ENCODE measurements at regions not wholly inside any gene's neighbourhood (a gene's known extent, or its start where the extent isn't known, plus 50 kb on each side); places are given as distances from the start of the nearest gene placed in this dataset.
"Not testable (repeated sequence)": the region's sequence is repeated elsewhere in the genome, so short reads cannot be mapped to it uniquely, and the experiment has no call there.

GRCh38 chr19:29882719-29883105 lies 59.3 kb upstream of the URI1 start:
- H3K9ac ChIP-seq (ENCODE audit: insufficient read length) = no peak overlapping the region
- no peak for DNase-seq (ENCODE audit: low read depth, low spot score)
- no peak overlapping the region for H3K27ac ChIP-seq
- H3K36me3 ChIP-seq (ENCODE audit: insufficient read depth, low read length) = no peaks in the 10 kb centered on the region
- H3K9me3 ChIP-seq (ENCODE audit: low read depth, low read length) = no peaks in the 10 kb centered on the region
- no peak for TF ChIP-seq POLR2AphosphoS5 (IDR thresholded peaks at IDR 0.05; ENCODE audit: borderline replicate concordance, low read depth, low read length)
- TF ChIP-seq FOXP2 (optimal IDR thresholded peaks at IDR 0.05; ENCODE audit: control extremely low read depth, extremely low read length, insufficient read depth) = no peak
- TF ChIP-seq EZH2 (IDR thresholded peaks at IDR 0.05) = no peak
- H3K4me3 ChIP-seq = no peak overlapping the region

GRCh38 chr19:29884044-29884443 lies 58.0 kb upstream of the URI1 start:
- Histone ChIP-seq H3K9me3 (ENCODE audit: low read depth, low read length) (no peaks in the 10 kb centered on the region), H3K4me3 (no peak overlapping the region), H3K27ac (no peak overlapping the region), H3K36me3 (ENCODE audit: insufficient read depth, low read length) (no peaks in the 10 kb centered on the region), H3K9ac (ENCODE audit: insufficient read length) (no peak overlapping the region)
- DNase-seq (ENCODE audit: low read depth, low spot score) = no peak
- TF ChIP-seq EZH2 (IDR thresholded peaks at IDR 0.05) (no peak), POLR2AphosphoS5 (IDR thresholded peaks at IDR 0.05; ENCODE audit: borderline replicate concordance, low read depth, low read length) (no peak), FOXP2 (optimal IDR thresholded peaks at IDR 0.05; ENCODE audit: control extremely low read depth, extremely low read length, insufficient read depth) (no peak)

GRCh38 chr19:29884466-29884865 lies 57.6 kb upstream of the URI1 start:
- no peak overlapping the region for H3K9ac ChIP-seq (ENCODE audit: insufficient read length)
- H3K27ac ChIP-seq = no peak overlapping the region
- no peaks in the 10 kb centered on the region for H3K9me3 ChIP-seq (ENCODE audit: low read depth, low read length)
- DNase-seq (ENCODE audit: low read depth, low spot score) = no peak
- H3K36me3 ChIP-seq (ENCODE audit: insufficient read depth, low read length) = no peaks in the 10 kb centered on the region
- no peak overlapping the region for H3K4me3 ChIP-seq
- TF ChIP-seq POLR2AphosphoS5 (IDR thresholded peaks at IDR 0.05; ENCODE audit: borderline replicate concordance, low read depth, low read length) (no peak), EZH2 (IDR thresholded peaks at IDR 0.05) (no peak), FOXP2 (optimal IDR thresholded peaks at IDR 0.05; ENCODE audit: control extremely low read depth, extremely low read length, insufficient read depth) (no peak)

- H3K4me3 ChIP-seq; H3K9ac ChIP-seq (ENCODE audit: insufficient read length); H3K9me3 ChIP-seq (ENCODE audit: low read depth, low read length); H3K27ac ChIP-seq; DNase-seq (ENCODE audit: low read depth, low spot score); H3K36me3 ChIP-seq (ENCODE audit: insufficient read depth, low read length): not testable (repeated sequence)
Measured at GRCh38 chr19:29886106-29886505, 55.9 kb upstream of the URI1 start.

- H3K36me3 ChIP-seq (ENCODE audit: insufficient read depth, low read length) = no peaks in the 10 kb centered on the region
- H3K27ac ChIP-seq = no peak overlapping the region
- H3K4me3 ChIP-seq = no peak overlapping the region
- no peaks in the 10 kb centered on the region for H3K9me3 ChIP-seq (ENCODE audit: low read depth, low read length)
- H3K9ac ChIP-seq (ENCODE audit: insufficient read length) = no peak overlapping the region
- TF ChIP-seq FOXP2 (optimal IDR thresholded peaks at IDR 0.05; ENCODE audit: control extremely low read depth, extremely low read length, insufficient read depth) (no peak), EZH2 (IDR thresholded peaks at IDR 0.05) (no peak), POLR2AphosphoS5 (IDR thresholded peaks at IDR 0.05; ENCODE audit: borderline replicate concordance, low read depth, low read length) (no peak)
- no peak for DNase-seq (ENCODE audit: low read depth, low spot score)
Measured at GRCh38 chr19:29886586-29886985, 55.5 kb upstream of the URI1 start.

- H3K9ac ChIP-seq (ENCODE audit: insufficient read length) = no peak overlapping the region
- DNase-seq (ENCODE audit: low read depth, low spot score) = no peak
- TF ChIP-seq POLR2AphosphoS5 (IDR thresholded peaks at IDR 0.05; ENCODE audit: borderline replicate concordance, low read depth, low read length) = no peak
- no peak for TF ChIP-seq FOXP2 (optimal IDR thresholded peaks at IDR 0.05; ENCODE audit: control extremely low read depth, extremely low read length, insufficient read depth)
- TF ChIP-seq EZH2 (IDR thresholded peaks at IDR 0.05) = no peak
Measured at GRCh38 chr19:29887442-29887855, 54.6 kb upstream of the URI1 start.

GRCh38 chr19:29888047-29888446 lies 54.0 kb upstream of the URI1 start:
- H3K9me3 ChIP-seq (ENCODE audit: low read depth, low read length); H3K27ac ChIP-seq; H3K9ac ChIP-seq (ENCODE audit: insufficient read length); H3K36me3 ChIP-seq (ENCODE audit: insufficient read depth, low read length); DNase-seq (ENCODE audit: low read depth, low spot score); H3K4me3 ChIP-seq: not testable (repeated sequence)

More at GRCh38 chr19:29887442-29887855, 54.6 kb upstream of the URI1 start:
- H3K9me3 ChIP-seq (ENCODE audit: low read depth, low read length) = no peaks in the 10 kb centered on the region
- H3K4me3 ChIP-seq = no peak overlapping the region
- no peak overlapping the region for H3K27ac ChIP-seq
- no peaks in the 10 kb centered on the region for H3K36me3 ChIP-seq (ENCODE audit: insufficient read depth, low read length)

- Histone ChIP-seq H3K4me3 (no peak overlapping the region), H3K36me3 (ENCODE audit: insufficient read depth, low read length) (no peaks in the 10 kb centered on the region), H3K27ac (no peak overlapping the region), H3K9me3 (ENCODE audit: low read depth, low read length) (no peaks in the 10 kb centered on the region), H3K9ac (ENCODE audit: insufficient read length) (no peak overlapping the region)
- TF ChIP-seq EZH2 (IDR thresholded peaks at IDR 0.05) = no peak
- TF ChIP-seq FOXP2 (optimal IDR thresholded peaks at IDR 0.05; ENCODE audit: control extremely low read depth, extremely low read length, insufficient read depth) = no peak
- TF ChIP-seq POLR2AphosphoS5 (IDR thresholded peaks at IDR 0.05; ENCODE audit: borderline replicate concordance, low read depth, low read length) = no peak
- no peak for DNase-seq (ENCODE audit: low read depth, low spot score)
Measured at GRCh38 chr19:29889702-29890101, 52.3 kb upstream of the URI1 start.

GRCh38 chr19:29890392-29890791 lies 51.6 kb upstream of the URI1 start:
- no peak overlapping the region for H3K4me3 ChIP-seq
- H3K27ac ChIP-seq = no peak overlapping the region
- DNase-seq (ENCODE audit: low read depth, low spot score) = no peak
- TF ChIP-seq POLR2AphosphoS5 (IDR thresholded peaks at IDR 0.05; ENCODE audit: borderline replicate concordance, low read depth, low read length) = no peak
- no peak for TF ChIP-seq FOXP2 (optimal IDR thresholded peaks at IDR 0.05; ENCODE audit: control extremely low read depth, extremely low read length, insufficient read depth)
- TF ChIP-seq EZH2 (IDR thresholded peaks at IDR 0.05) = no peak
- no peaks in the 10 kb centered on the region for H3K36me3 ChIP-seq (ENCODE audit: insufficient read depth, low read length)
- H3K9me3 ChIP-seq (ENCODE audit: low read depth, low read length) = no peaks in the 10 kb centered on the region
- H3K9ac ChIP-seq (ENCODE audit: insufficient read length) = no peak overlapping the region
